HG03139 (cell line): ENCODE measurements at regions not wholly inside any gene's neighbourhood (a gene's known extent, or its start where the extent isn't known, plus 50 kb on each side); places are given as distances from the start of the nearest gene placed in this dataset.
"Not testable (repeated sequence)": the region's sequence is repeated elsewhere in the genome, so short reads cannot be mapped to it uniquely, and the experiment has no call there.

Experiments used
- ATAC-seq: cut with Tn5 transposase; IDR thresholded peaks from one replicate; pipeline ENCODE4 v1.9.1; 2021; ENCODE audit not compliant: unreplicated experiment

DNA sequence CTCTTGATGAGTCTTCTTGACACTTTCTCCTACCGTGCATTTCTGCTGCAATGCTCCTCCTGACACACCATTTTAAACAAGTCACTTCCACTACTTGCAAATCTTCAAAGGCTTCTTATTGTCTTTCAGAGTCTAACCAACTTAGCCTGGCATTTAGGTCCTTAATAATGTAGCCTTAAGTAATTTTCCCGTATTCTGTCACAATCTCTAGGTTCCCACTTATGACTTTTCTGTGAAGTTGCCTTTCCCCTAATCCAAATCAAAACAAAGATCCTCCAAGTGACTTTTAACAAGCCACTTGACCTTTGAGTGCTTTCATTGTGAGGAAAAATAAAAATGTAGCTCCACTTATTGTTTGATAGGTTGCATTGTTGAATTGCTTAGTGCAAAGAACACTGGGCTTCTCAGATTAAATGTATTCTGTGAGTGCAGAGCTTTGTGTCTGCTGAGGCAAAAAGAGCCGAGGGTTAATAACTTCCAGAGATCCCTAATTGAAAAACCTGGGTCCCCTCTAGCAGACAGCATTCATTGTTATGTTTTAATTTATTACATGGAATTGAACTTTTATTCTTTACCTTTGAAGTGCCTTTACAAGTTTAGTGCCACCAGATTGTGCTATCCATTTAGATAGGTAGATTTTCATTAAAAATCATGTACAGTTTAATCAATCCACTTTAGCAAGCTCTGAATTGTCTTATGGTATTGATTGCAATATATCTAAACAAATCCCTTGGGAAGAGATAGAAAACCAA, 341.7 kb upstream of the TYRP1 start:
- ATAC-seq = no peak

- no peak for ATAC-seq
Measured at GRCh38 chr9:12352045-12352315, 341.2 kb upstream of the TYRP1 start.

GRCh38 chr9:12363439-12363838, 329.7 kb upstream of the TYRP1 start:
- no peak for ATAC-seq

DNA sequence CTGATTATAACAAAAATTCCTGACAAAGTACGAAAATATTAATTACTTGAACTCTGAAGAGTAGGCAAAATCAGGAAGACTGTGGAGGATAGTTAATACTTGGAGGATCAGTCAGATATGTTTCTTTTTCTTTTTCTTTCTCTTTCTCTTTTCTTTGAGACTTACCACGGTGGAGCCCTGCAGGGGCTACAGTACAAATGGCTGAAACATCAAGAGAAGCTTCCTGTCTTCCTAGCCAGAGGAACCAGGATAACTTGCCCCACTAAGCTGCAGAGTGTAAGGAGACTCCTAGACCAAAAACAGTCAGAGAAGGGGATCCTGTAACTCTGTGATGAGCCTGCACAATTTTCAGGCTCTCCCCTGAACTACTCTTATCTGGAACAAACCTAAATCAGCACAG, 324.6 kb upstream of the TYRP1 start:
- no peak for ATAC-seq

DNA sequence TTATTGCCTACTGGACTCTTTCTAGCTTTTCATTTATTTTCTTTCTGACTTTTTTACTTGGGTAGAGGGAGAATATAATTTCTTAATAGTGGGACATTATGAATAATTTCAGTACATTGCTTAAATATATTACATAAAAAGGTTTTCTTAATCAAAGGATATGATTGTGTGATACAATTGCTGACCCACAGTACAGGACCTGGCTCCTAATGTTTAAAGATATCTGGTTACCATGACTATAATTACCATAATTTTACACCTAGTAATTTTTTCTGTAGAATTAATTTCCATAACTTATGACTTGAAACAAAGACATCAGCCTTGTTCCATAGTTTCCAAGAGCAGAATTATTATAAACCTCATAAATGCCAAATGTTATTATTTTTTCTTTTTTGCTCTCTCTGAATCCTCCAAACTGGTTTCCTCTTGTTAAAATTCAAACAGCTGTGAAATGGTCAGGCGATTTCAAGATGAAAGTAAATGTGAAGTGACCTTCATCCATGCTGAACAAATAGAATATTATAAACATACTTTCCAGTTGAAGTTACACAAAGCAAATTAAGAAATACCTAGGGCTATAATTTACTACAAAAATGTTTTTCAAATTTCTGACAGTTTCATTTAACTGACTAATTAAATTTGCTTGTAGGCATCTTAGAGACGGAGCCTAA, 301.2 kb upstream of the TYRP1 start:
- ATAC-seq = no peak

DNA sequence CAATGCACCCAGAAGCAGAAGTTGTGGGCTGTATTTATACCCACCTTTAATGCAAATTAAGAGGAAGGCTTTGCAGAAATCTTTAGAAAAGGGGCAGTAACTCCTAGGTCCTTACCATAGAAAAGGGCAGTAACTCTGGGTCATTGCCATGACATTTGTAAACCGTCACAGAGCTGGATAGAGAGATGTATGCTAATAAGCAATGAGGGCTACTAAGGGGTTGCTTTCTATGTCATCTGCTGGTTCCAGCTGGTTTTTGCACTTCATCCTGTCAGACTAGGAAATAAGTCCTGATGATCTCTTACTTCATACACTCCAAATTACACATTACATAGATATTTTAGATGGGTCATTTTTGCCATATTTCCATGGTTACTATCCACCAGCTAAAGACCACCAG, 299.1 kb upstream of the TYRP1 start:
- no peak for ATAC-seq

DNA sequence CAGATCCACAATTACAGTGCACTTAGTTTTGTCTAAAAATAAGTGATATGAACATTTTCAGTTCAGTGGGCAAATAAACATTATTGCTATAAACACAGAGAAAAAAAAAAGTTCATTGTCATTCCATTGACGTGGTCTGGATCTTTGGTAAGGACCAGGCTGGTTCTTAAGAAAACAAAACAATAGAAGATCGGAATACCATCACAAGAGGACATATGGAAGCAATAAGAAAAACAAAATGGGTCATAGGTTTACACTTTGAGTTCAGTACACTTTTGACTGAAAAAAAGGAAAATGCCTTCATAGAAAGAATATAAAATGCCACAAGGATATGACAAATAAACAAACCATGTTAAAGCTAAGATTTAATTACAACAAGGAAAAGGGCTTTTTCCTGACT, 289.5 kb upstream of the TYRP1 start:
- ATAC-seq = no peak

- no peak for ATAC-seq
Measured at GRCh38 chr9:12413986-12414385, 279.2 kb upstream of the TYRP1 start.

DNA sequence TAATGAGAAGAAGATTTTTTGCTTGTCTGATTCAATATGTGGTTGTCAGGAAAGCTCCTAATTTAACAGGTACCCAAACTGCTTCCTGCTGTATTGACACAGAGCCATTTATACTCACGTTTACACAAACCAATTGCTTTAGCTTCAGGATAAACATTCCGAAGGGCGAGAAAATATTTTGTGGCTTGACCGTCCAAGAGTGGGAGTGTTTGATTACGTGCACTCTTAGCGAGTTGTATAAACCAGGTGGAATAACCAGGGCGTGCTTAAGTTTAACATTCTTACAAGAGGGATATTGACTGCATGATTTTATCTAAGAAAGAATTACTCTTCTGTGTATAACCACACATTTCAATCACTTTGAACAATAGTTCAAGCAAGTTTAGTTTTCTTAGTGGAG, 278.7 kb upstream of the TYRP1 start:
- ATAC-seq = no peak

DNA sequence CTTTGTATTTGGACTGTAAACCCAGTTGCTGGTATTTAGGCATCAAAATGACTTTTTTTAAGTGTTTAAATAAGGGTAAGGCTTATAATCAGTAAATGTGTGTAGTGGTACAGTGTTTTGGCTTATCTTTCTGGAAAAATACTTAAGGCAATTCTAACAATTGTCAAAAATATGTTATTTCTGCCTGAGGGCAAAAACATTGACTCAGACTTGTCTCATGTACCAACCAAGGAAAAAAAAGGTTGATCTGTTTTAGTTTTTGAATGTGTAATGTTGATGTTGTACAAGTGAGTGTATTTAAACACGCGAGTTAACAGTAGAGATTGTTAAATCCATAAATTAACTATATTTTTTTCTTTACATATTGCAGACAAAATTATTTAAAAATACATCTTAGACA, 277.8 kb upstream of the TYRP1 start:
- ATAC-seq = no peak

DNA sequence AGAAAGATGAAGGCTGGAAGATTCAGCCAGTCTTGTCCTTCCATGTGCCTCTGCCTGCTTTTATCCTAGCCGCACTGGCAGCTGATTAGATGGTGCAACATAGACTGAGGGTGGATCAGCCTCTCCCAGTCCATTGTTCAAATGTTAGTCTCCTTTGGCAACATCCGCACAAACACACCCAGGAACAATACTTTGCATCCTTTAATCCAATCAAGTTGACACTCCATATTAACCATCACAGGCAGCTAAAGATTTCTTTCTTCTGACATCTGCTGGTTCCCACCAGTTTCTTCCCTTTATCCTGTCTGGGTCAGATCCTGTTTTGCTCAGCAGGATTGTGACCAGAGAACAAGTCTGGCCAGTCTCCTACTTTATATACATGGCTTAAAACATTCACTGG, 276.5 kb upstream of the TYRP1 start:
- ATAC-seq = no peak

GRCh38 chr9:12424243-12424642, 268.9 kb upstream of the TYRP1 start:
- ATAC-seq = no peak

- no peak for ATAC-seq
Measured at GRCh38 chr9:12425878-12426864, 267.0 kb upstream of the TYRP1 start.

DNA sequence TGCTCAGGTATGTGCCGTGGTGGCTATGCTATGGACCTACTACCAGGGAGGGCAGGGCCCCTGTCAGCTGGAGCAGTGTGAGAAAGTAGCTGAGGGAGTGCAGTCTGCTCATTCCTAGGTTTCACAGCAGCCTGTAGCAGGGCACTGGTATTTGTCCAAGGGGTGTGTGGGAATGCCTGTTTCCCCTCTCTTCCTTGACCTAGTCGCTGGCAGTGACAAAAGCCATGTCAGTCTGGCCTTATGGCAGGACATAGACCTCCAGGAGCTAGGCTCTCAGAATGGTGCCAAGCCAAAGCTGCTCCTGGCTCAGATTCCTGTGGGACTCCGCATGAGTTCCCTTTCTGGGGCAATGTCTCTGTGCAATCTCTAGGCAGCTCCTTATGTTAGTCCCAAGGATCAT, 253.9 kb upstream of the TYRP1 start:
- ATAC-seq = no peak

DNA sequence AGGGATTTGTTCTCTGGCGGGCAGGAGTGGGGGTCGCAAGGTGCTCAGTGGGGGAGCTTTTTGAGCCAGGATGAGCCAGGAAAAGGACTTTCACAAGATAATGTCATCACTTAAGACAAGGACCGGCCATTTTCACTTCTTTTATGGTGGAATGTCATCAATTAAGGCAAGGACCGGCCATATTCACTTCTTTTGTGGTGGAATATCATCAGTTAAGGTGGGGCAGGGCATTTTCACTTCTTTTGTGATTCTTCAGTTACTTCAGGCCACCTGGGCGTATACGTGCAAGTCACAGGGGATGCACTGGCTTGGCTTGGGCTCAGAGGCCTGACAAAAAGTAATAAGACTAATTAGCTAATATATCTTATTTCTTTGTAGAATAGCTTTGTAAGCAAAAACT, 252.1 kb upstream of the TYRP1 start:
- ATAC-seq = not testable (repeated sequence)

DNA sequence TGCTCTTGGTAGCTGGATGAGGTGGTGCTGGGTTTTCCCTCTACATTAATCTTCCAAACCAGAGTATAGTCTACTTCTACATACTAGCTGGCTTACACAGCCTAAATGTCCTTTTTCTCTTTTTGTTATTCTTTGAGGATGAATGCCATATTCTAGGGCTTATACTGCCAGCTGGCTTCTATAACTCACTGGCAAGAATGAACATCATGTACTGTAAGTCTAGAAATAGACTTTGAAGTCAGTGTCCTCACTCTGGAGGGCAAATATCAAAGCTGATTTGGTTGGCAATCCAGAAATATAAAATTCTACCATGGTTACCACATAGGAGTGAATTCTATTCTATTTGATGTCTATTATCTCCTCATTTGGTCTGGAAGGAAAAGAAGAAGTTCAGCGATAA, 251.7 kb upstream of the TYRP1 start:
- ATAC-seq = no peak

GRCh38 chr9:12448246-12448645, 244.9 kb upstream of the TYRP1 start:
- ATAC-seq = no peak

DNA sequence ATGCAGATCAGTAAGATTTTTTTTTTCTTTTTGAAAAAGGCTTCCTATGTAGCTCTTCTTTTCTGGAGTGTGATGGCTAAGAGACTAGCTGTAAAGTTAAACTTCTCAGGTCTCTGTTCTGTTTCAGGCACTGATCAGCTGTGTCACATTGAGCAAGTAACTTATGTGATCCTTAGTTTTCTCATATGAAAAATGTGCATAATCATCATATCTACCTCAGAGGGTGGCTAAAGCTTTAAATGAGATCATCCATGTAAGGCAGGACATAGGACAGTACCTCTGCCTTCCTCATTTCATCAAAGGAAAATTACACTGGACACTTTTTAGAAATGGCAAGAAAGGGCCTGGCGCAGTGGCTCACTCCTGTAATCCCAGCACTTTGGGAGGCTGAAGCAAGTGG, 235.9 kb upstream of the TYRP1 start:
- ATAC-seq = no peak

DNA sequence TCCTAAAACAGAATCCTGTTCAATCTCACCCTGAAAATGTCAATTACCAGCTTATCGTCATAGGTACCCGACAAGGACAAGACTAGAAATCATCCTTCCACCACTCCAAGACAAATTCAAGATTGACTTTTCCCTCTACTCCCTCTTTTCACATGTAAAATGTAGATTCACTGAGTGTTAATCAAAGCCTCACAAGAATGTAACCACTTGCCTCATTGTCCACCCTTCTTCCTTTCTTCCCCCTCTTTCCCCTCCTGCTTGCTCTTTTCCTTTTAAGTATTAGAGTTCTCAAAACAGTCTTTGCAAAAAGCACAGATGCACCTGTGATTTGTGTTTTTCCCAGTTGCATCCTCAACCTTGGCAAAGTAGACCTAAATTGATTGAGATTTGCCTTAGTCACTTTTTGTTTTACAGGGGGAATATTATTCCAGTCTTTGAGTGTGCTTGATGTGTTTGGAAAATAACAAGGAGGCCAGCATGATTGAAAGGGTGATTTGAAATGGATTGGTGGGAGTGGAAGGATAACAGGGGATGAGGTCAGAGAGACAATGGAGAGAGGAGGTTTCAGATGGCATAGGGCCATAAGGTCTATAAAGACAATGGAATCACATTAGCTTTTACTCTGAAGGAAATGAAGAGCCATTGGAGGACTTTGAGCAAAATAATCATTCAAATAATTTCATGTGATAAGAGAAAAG, 231.3 kb upstream of the TYRP1 start:
- no peak for ATAC-seq

DNA sequence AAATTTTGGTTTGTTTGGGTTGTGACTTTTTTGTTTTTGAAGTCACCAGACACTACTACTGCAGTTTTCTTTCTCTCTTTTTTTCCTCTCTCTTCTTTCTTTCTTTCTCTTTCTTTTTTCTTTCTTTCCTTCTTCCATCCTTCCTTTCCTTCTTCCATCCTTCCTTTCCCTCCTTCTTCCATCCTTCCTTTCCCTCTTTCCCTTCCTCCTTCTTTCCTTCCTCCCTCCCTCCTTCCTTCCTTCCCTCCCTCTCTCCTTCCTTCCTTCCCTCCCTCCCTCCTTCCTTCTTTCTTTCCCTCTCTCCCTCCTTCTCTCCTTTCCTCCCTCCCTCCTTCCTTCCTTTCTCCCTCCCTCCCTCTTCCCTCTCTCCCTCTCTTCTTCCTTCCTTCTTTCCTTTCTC, 230.3 kb upstream of the TYRP1 start:
- no peak for ATAC-seq

DNA sequence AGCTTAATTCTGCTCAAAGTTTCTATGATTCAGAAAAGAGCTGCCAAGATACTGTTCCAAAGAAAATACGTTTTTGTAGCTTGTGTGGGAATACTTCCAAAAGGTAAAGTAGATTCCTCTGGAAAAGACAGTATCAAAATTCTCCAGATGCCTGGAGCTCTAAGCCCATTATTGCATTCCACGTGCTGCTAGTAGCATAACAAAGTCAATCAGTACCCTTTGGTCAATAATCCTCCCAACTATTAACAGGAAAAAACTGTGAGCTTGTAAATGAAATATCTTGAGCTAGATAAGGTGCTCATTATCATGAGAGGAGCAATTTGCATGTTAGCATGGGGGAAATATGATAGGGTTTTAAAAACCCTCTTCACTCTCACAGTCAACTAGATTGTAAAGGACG, 229.5 kb upstream of the TYRP1 start:
- ATAC-seq = no peak
